GM04503 (cell line): ENCODE measurements at regions not wholly inside any gene's neighbourhood (a gene's known extent, or its start where the extent isn't known, plus 50 kb on each side); places are given as distances from the start of the nearest gene placed in this dataset.
"Not testable (repeated sequence)": the region's sequence is repeated elsewhere in the genome, so short reads cannot be mapped to it uniquely, and the experiment has no call there.

Experiments
- DNase-seq: peaks from one replicate; pipeline ENCODE4 v3.0.0-alpha.2; 2012; ENCODE audit warnings: low read depth

DNA sequence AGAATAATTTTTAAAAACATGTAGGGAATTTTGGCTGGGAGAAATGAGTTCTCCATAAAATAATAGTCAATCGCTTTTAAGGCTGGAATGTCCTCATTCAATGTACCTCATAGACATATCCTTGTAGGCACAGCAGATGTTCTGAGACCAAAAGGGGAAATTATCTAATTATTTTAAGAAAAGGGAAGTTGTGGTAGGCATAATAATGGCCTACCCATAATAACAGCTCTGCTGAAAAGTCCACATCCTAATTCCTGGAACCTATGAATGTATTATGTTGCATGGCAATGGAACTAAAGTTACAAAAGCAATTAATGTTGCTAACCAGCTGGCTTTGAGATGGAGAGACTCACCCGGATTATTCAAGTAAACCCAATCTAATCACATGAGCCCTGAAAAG, 216.1 kb downstream of the TRIM36 start:
- DNase-seq: no peak

GRCh38 chr5:114952876-114953275, 216.8 kb downstream of the TRIM36 start:
- no peak for DNase-seq

DNA sequence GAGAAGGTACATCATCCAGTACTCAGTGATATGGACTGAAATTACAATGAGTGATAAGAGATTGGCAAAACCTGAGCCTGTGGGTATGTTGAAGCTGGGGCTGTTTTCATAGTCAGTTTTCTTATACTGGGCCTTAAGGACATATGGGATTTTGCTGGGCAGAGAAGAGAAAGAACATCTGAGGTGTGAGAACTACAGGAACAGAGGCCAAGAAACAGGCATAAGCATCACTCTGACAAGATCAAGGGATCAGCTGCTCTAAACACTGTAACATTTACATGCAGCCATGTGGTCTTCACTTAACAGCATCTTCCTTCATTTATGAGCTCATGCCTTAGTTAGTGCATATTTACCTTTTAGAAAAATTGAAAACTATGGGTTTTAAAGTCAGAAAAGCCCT, 220.0 kb downstream of the TRIM36 start:
- DNase-seq: no peak

- no peak for DNase-seq
These were observed 220.6 kb downstream of the TRIM36 start for GRCh38 chr5:114948986-114949621.

- DNase-seq: no peak
These were observed 221.3 kb downstream of the TRIM36 start for GRCh38 chr5:114948363-114948762.

DNA sequence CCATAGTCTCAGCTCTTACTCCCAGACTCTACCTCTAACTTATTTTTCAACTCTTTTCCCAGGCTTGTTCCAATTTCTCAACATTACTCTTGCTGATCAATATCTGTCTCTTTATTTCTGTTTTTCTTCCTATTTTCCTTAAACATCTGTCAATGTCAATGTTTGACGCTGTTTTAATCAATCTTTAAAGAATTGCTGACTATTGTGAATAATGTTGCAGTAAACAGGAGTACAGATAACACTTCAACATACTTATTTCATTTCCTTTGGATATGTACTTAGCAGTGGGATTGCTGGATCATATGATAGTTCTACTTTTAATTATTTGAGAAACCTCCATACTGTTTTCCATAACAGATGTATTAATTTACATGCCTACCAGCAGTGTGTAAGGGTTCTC, 229.0 kb downstream of the TRIM36 start:
- no peak for DNase-seq

GRCh38 chr5:114935490-114935889, 234.2 kb downstream of the TRIM36 start:
- no peak for DNase-seq

GRCh38 chr5:114928644-114929462, 240.9 kb downstream of the TRIM36 start:
- DNase-seq: no peak

DNA sequence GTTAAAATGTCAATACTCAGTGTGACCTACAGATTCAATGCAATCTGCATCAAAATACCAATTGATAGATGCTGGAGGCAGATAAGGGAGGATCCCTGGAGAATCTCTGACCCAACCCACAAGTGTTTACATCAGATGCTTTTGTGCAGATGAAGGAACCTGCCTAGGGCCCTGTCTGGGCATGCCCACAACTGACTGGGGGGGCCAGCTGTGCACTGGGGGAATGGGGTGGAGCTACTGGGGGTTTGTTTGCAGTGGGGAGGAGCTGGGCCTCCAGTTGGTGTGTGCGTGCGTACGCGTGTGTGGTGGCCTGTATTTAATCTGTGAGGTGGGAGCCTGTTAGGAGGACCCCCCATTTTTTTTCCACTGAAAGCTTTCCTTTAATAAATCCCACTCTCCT, 244.9 kb downstream of the TRIM36 start:
- no peak for DNase-seq

DNA sequence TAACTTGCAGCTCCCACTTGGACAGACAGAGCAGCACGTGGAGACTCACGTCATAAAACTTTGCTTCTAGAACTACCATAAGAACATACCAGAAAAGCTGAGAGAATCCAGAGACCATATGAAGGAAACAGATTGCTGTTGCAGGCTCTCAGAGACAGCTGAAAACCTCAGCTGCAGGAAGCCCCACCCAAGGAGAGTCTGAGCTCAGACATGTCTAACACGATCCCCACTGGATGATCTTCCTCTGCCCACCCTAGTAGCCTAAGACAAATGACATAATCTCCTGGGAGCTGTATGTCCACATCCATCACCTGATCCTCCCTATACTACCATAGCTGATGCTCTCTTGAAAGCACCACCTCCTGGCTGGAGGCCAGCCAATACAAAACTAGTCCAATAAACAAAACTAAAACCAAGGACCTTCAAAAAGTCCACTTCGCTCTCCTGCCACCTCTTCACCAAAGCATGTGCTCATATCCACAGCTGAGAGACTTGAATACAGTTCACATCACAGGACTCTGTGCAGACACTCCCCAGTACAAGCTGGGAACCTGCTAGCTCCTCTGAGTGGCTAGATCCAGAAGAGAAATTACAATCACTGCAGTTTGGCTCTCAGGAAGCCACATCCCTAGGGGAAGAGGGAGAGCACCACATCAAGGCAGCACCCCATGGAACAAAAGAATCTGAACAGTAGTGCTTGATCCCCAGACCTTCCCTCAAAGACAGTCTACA, 257.4 kb downstream of the TRIM36 start:
- no peak for DNase-seq

GRCh38 chr5:114910727-114911126, 259.0 kb downstream of the TRIM36 start:
- no peak for DNase-seq

DNA sequence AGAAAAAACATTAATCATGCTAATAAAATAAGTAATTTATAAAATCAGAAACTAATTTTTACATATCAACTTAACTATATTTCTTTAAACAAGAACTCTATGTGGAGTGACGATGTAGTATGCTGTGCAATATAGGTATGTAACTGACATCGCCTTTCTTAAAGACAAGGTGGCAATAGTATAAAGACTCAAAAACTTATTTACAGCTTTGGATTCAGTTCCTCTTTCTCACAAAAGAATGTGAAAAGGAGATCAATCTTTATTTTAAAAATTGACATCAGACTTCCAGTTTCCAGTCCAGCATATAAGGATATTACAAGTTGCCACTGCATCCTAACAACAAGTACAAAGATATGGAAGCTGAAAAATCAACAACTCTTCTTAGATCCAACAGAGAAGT, 260.3 kb downstream of the TRIM36 start:
- no peak for DNase-seq

GRCh38 chr5:114903767-114904166, 265.9 kb downstream of the TRIM36 start:
- no peak for DNase-seq

- DNase-seq: no peak
These were observed 271.1 kb downstream of the TRIM36 start for GRCh38 chr5:114898602-114899001.

DNA sequence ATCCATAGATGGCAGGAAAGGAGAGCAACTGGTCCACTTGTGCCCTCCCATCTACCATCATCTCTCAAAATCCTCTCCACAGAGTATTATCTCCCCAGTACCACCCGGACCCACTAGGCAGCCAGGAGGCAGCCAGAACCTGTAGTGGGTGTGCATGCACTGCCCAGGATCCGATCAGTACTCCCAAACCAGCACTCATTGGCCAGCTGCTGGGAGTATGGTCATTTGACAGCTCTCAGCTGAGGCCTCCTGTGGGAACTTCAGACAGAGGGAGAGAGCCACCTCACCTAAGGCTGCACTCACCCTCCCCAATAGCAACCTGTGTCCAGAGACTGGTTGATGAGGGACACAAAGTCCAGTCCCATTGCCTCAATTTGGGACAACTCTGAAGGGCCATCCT, 286.0 kb downstream of the TRIM36 start:
- no peak for DNase-seq

DNA sequence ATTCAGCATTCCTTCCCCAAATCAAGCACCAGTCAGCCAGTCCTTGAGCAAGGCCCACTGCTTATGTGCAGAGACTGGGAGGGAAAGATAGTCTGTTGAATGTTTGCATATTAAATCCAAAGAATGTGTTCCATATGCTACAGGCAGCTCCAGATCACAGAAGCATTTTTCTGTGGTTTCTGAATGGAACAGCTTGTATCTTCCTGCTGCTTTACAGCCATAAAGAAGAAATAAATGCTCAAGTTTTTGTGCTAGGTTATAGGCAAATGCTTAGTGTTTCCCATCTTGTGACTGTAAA, 310.3 kb downstream of the TRIM36 start:
- DNase-seq: no peak

DNA sequence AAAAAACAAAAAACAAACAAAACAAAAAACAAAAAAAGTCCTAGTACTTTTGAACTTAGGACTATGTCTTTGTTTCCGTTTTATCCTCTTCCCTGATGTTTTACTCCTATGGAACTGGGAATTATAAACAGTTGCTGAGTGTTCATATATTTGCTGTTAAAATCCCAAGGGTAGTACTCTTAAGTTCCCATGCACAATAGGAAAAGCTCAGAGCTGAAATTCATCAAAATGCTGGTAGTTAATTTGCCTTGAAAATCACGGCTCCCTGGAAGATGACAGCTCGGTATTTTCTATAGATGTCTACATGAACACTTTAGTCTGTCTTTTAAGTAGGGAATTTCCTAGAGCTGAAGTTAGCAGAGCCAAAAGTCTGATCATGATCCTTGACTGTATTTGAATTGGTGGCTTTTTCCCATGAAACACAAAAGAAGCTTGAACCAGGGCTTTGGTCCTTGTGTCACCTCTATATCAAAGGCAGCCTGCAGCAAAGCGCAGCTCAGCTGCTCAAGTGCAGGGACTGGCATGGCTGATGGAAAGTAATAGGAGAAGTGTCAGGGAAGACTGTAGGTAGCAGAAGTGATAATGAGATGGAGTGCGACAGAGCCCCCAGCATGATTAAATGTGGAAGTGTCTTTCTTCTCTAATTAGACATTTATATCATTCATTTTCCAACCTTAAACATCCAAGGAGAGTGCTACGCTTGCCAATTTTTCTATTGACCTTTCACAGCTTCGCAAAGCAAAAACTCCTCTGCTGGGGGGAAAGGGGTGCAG, 310.9 kb downstream of the TRIM36 start:
- no peak for DNase-seq

GRCh38 chr5:114857941-114858551, 311.7 kb downstream of the TRIM36 start:
- no peak for DNase-seq

DNA sequence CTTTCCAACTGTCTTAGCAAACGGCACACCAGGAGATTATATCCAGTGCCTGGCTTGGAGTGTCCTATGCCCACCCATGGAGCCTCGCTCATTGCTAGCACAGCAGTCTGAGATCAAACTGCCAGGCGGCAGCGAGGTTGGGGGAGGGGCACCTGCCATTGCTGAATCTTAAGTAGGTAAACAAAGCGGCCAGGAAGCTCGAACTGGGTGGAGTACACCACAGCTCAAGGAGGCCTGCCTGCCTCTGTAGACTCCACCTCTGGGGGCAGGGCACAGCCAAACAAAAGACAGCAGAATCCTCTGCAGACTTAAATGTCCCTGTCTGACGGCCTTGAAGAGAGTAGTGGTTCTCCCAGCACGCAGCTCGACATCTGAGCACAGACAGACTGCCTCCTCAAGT, 325.0 kb downstream of the TRIM36 start:
- not testable (repeated sequence) for DNase-seq

- DNase-seq: no peak
These were observed 330.3 kb downstream of the TRIM36 start for GRCh38 chr5:114839360-114839759.

DNA sequence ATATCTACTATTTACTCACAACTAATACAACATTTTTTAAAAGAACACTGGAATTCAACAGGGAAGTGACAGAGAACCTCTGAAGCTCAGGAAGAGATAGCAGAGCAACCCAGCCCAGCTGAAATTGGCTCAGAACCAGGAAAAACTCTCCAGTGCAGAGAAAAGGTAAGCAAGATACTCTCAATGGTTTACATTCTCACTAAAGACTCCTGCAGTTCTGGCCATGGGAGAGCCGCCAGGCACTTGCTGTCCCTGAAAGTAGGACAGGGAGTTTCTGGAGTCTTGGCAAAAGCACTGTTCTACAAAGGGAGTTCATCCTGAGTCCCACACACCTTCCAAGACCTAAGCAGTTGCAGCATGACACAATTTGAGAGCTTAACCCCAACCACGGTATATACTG, 330.8 kb downstream of the TRIM36 start:
- DNase-seq: no peak

DNA sequence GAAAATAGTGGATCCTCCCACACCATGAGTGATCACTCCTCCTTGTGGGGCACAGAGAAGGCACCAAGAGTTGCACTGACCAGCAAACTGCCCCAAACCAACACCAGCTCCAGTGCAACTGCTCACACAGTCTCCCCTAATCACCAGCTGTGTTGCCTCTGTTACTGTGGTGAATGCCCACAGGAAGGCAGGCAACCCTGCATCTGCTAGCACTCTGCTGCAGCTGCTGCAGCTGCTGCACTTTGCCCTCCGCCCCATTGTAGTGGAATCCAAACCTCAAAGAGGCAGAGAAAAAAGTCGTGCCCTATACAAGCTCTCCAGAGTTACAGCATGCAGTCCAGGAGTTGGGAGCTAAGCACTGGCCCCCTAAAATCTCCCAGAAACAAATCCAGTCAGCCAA, 339.6 kb downstream of the TRIM36 start:
- no peak for DNase-seq
